CD14-positive monocyte (primary cell): ENCODE measurements at regions not wholly inside any gene's neighbourhood (a gene's known extent, or its start where the extent isn't known, plus 50 kb on each side); places are given as distances from the start of the nearest gene placed in this dataset.
"Not testable (repeated sequence)": the region's sequence is repeated elsewhere in the genome, so short reads cannot be mapped to it uniquely, and the experiment has no call there.

Experiments used
- DNase-seq, 3 donors: peaks; one replicate each; pipeline ENCODE4 v3.0.0-alpha.2; 2011 to 2022
- H2AFZ ChIP-seq: 2 replicates; pipeline ENCODE4 v1.6.0; 2012; ENCODE audit warnings: mild to moderate bottlenecking, low read depth, low read length, inconsistent platforms; ENCODE audit not compliant: insufficient read depth, poor library complexity, severe bottlenecking
- H3K27ac ChIP-seq, 2 donors: 1 replicate in 1 of 2; 2 replicates in 1 of 2; pipeline ENCODE4 v1.5.1; 2012 to 2013; ENCODE audit warnings: low read length in 2 of 2, control low read depth in 1 of 2, inconsistent platforms in 1 of 2, low read depth in 1 of 2, mild to moderate bottlenecking in 1 of 2
- H3K27me3 ChIP-seq, 2 donors: one replicate each; pipeline versions ENCODE4 v1.6.0 to v1.6.1; 2011 to 2013; ENCODE audit warnings: low read length in 2 of 2; ENCODE audit not compliant: control insufficient read depth in 2 of 2, insufficient read depth in 2 of 2
- H3K36me3 ChIP-seq, 2 donors: replicated peaks in 1 of 2; 1 replicate in 1 of 2; 2 replicates in 1 of 2; pipeline versions ENCODE4 v1.5.1 to v1.6.1; 2012 to 2013; ENCODE audit warnings: low read length in 2 of 2, control low read depth in 1 of 2, inconsistent platforms in 1 of 2, mild to moderate bottlenecking in 1 of 2; ENCODE audit not compliant: insufficient read depth in 2 of 2, control insufficient read depth in 1 of 2
- H3K4me1 ChIP-seq, 2 donors: 1 replicate in 1 of 2; 2 replicates in 1 of 2; pipeline versions ENCODE4 v1.5.1 to v1.6.1; 2012 to 2013; ENCODE audit warnings: low read length in 2 of 2, control low read depth in 1 of 2, inconsistent platforms in 1 of 2, mild to moderate bottlenecking in 1 of 2, moderate library complexity in 1 of 2; ENCODE audit not compliant: insufficient read depth in 2 of 2, control insufficient read depth in 1 of 2
- H3K4me2 ChIP-seq: replicated peaks from 2 replicates; pipeline ENCODE3; 2012; ENCODE audit warnings: low read length, moderate library complexity, mild to moderate bottlenecking; ENCODE audit not compliant: poor library complexity, severe bottlenecking; ENCODE audit errors: extremely low read depth
- H3K4me3 ChIP-seq, 3 experiments: fragments of 200-600 bp in 1 of 3; sonication (generic) in 1 of 3; replicated peaks in 1 of 3; 1 replicate in 2 of 3; 2 replicates in 1 of 3; pipeline ENCODE4 v1.5.1; 2011 to 2013; ENCODE audit warnings: low read length in 3 of 3, mild to moderate bottlenecking in 3 of 3, control low read depth in 2 of 3, low read depth in 2 of 3, inconsistent platforms in 1 of 3, moderate library complexity in 1 of 3
- H3K79me2 ChIP-seq: 2 replicates; pipeline ENCODE4 v1.6.0; 2012; ENCODE audit warnings: mild to moderate bottlenecking, control low read depth, inconsistent platforms, low read length, moderate library complexity; ENCODE audit not compliant: insufficient read depth
- H3K9ac ChIP-seq: 2 replicates; pipeline ENCODE4 v1.6.0; 2017; ENCODE audit warnings: low read length, mild to moderate bottlenecking; ENCODE audit not compliant: insufficient read depth, poor library complexity, severe bottlenecking
- H3K9me3 ChIP-seq, 2 donors: replicated peaks in 1 of 2; 1 replicate in 1 of 2; 2 replicates in 1 of 2; pipeline versions ENCODE4 v1.5.1 to v1.6.1; 2012 to 2013; ENCODE audit warnings: low read length in 2 of 2, control low read depth in 1 of 2; ENCODE audit not compliant: control insufficient read depth in 1 of 2, insufficient read depth in 1 of 2
- H4K20me1 ChIP-seq: 2 replicates; pipeline ENCODE4 v1.6.0; 2012; ENCODE audit warnings: mild to moderate bottlenecking, low read length, control low read depth, moderate library complexity; ENCODE audit not compliant: insufficient read depth
- H3K27ac Mint-ChIP-seq, 7 donors: one replicate each; pipeline ENCODE4 v1.8.0; 2020; ENCODE audit warnings: mild to moderate bottlenecking in 7 of 7, mixed read lengths in 7 of 7, moderate library complexity in 6 of 7, inconsistent platforms in 2 of 7
- H3K27me3 Mint-ChIP-seq, 3 donors: one replicate each; pipeline ENCODE4 v1.8.0; 2021 to 2022; ENCODE audit warnings: low read depth in 3 of 3, mild to moderate bottlenecking in 3 of 3, mixed read lengths in 3 of 3, moderate library complexity in 3 of 3, inconsistent platforms in 1 of 3
- H3K36me3 Mint-ChIP-seq, 2 donors: one replicate each; pipeline ENCODE4 v1.8.0; 2020; ENCODE audit warnings: mixed read lengths in 2 of 2, inconsistent platforms in 1 of 2, mild to moderate bottlenecking in 1 of 2
- H3K4me1 Mint-ChIP-seq: one replicate; pipeline ENCODE4 v1.8.0; 2020; ENCODE audit warnings: mild to moderate bottlenecking, mixed read lengths
- H3K4me3 Mint-ChIP-seq, 2 donors: one replicate each; pipeline ENCODE4 v1.8.0; 2020; ENCODE audit warnings: mild to moderate bottlenecking in 2 of 2, mixed read lengths in 2 of 2, moderate library complexity in 1 of 2
- H3K9me3 Mint-ChIP-seq, 7 donors: one replicate each; pipeline ENCODE4 v1.8.0; 2020 to 2022; ENCODE audit warnings: mixed read lengths in 7 of 7, mild to moderate bottlenecking in 6 of 7, moderate library complexity in 6 of 7, inconsistent platforms in 2 of 7
- WGBS: methylation state at CpG from one replicate; pipeline ENCODE4 v1.1.5; 2013; ENCODE audit warnings: missing lambda C conversion rate; ENCODE audit not compliant: insufficient coverage; 5-methylcytosine and 5-hydroxymethylcytosine counted together
- intact Hi-C, 2 donors: fragments of 100-400 bp; cut with micrococcal nuclease; formaldehyde crosslinking; loops; one replicate each; pipeline versions ENCODE4 v1.15.0 to v1.15.1; 2023
- TF ChIP-seq, protein P1 (sequence below): fragments of 200-600 bp; IDR thresholded peaks from one replicate; pipeline ENCODE4 v1.8.0; 2022; ENCODE audit warnings: antibody characterized with exemption, mild to moderate bottlenecking

DNA sequence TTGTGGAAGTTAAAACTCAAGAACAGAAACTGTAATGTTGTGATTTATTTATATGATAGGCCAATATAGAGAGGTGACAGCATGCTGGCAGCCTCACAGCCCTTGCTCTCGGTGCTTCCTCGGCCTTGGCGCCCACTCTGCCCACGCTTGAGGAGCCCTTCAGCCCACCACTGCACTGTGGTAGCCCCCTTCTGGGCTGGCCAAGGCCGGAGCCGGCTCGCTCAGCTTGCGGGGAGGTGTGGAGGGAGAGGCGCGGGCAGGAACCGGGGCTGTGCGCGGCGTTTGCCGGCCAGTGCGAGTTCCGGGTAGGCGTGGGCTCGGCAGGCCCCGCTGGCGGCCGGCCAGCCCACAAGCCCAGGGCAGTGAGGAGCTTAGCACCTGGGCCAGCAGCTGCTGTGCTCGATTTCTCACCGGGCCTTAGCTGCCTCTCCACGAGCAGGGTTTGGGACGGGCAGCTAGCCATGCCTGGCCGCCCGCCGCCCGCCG, 65.8 kb upstream of the SLC8A3 start:
- Histone ChIP-seq H3K4me2 (peak overlapping the region; percentile 50), H3K9me3 (peaks cover 8 to 16% of the 10 kb centered on the region in 2 donors), H3K27ac (no peak overlapping the region), H4K20me1 (no peaks in the 10 kb centered on the region), H3K27me3 (peaks cover 35 to 53% of the 10 kb centered on the region in 2 donors), H3K4me3 (peak overlapping the region; percentile 12 to 65 (median 42)), H2AFZ (peak overlapping the region; percentile 75), H3K79me2 (no peaks in the 10 kb centered on the region), H3K9ac (peak overlapping the region; percentile 32), H3K4me1 (peaks cover 0 to 3% of the 10 kb centered on the region in 2 donors), H3K36me3 (no peaks in the 10 kb centered on the region)
- H3K27me3 Mint-ChIP-seq, result peaks cover 34 to 53% (median 40%) of the 10 kb centered on the region in 3 donors
- TF ChIP-seq, protein P1, sequence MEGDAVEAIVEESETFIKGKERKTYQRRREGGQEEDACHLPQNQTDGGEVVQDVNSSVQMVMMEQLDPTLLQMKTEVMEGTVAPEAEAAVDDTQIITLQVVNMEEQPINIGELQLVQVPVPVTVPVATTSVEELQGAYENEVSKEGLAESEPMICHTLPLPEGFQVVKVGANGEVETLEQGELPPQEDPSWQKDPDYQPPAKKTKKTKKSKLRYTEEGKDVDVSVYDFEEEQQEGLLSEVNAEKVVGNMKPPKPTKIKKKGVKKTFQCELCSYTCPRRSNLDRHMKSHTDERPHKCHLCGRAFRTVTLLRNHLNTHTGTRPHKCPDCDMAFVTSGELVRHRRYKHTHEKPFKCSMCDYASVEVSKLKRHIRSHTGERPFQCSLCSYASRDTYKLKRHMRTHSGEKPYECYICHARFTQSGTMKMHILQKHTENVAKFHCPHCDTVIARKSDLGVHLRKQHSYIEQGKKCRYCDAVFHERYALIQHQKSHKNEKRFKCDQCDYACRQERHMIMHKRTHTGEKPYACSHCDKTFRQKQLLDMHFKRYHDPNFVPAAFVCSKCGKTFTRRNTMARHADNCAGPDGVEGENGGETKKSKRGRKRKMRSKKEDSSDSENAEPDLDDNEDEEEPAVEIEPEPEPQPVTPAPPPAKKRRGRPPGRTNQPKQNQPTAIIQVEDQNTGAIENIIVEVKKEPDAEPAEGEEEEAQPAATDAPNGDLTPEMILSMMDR, result no peak
- peaks cover 2 to 3% of the 10 kb centered on the region in 2 donors for H3K36me3 Mint-ChIP-seq
- no peak overlapping the region for H3K27ac Mint-ChIP-seq
- intact Hi-C loops, result no loop called here
- peak overlapping the region; percentile 42 to 78 for H3K4me3 Mint-ChIP-seq
- peaks cover 8 to 16% (median 14%) of the 10 kb centered on the region in 7 donors for H3K9me3 Mint-ChIP-seq
- peaks cover 4% of the 10 kb centered on the region for H3K4me1 Mint-ChIP-seq
- DNase-seq, result peak in 1 of 3 donors; percentile 4
- WGBS, result 0% methylated on average over 24 of the region's 31 CpGs

GRCh38 chr14:70253547-70253946, 64.8 kb upstream of the SLC8A3 start:
- H3K9ac ChIP-seq, H3K79me2 ChIP-seq, H3K4me3 ChIP-seq, H3K27ac Mint-ChIP-seq, H3K4me2 ChIP-seq, H3K4me1 ChIP-seq, H3K36me3 ChIP-seq, H4K20me1 ChIP-seq, DNase-seq, intact Hi-C loops, H3K36me3 Mint-ChIP-seq, H2AFZ ChIP-seq, H3K27ac ChIP-seq, H3K4me1 Mint-ChIP-seq: not testable (repeated sequence)
- H3K4me3 Mint-ChIP-seq, result peak overlapping the region in 1 of 2 donors; percentile 43
- no CpG with 5 or more reads among the region's 4 CpGs for WGBS
- peaks cover 8 to 16% (median 14%) of the 10 kb centered on the region in 7 donors for H3K9me3 Mint-ChIP-seq
- H3K27me3 ChIP-seq, result peaks cover 35 to 53% of the 10 kb centered on the region in 2 donors
- peaks cover 8 to 16% of the 10 kb centered on the region in 2 donors for H3K9me3 ChIP-seq
- peaks cover 31 to 50% (median 40%) of the 10 kb centered on the region in 3 donors for H3K27me3 Mint-ChIP-seq
